ENCODE measurements at regions not wholly inside any gene's neighbourhood (a gene's known extent, or its start where the extent isn't known, plus 50 kb on each side); places are given as distances from the start of the nearest gene placed in this dataset.

DNA sequence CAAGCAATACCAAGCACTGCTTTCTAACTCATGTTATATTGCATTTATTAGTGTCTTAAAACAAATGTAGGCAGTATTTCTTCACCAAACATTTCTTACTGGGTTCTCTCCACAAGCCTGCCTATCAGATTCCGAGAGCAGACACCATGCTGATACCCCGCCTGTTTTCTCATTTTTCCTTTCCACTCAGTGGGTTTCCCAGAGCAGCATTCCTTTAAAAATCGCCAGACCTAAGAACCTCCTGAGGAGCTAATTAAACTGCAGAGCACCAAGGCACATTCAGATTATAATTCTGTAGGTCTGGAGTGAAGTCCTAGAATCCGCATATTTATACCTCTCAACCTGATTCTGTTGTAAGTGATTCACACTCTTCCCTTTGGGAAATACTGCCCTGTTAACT, 405.6 kb downstream of the TNS1 start (continued):
- TF ChIP-seq REST (IDR thresholded peaks at IDR 0.05; ENCODE audit: unreplicated experiment): no peak
- TF ChIP-seq ZNF114 (CRISPR knock-in tag; IDR thresholded peaks at IDR 0.05): no peak
- TF ChIP-seq POLR2AphosphoS5 (IDR thresholded peaks at IDR 0.05; ENCODE audit: low read depth): no peak
- TF ChIP-seq JUNB (IDR thresholded peaks at IDR 0.05; ENCODE audit: unreplicated experiment): no peak
- TF ChIP-seq, protein P1, sequence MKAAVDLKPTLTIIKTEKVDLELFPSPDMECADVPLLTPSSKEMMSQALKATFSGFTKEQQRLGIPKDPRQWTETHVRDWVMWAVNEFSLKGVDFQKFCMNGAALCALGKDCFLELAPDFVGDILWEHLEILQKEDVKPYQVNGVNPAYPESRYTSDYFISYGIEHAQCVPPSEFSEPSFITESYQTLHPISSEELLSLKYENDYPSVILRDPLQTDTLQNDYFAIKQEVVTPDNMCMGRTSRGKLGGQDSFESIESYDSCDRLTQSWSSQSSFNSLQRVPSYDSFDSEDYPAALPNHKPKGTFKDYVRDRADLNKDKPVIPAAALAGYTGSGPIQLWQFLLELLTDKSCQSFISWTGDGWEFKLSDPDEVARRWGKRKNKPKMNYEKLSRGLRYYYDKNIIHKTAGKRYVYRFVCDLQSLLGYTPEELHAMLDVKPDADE (IDR thresholded peaks at IDR 0.05): no peak
- TF ChIP-seq ZNF331 (CRISPR knock-in tag; IDR thresholded peaks at IDR 0.05; ENCODE audit: low read depth): no peak
- TF ChIP-seq, protein P2, sequence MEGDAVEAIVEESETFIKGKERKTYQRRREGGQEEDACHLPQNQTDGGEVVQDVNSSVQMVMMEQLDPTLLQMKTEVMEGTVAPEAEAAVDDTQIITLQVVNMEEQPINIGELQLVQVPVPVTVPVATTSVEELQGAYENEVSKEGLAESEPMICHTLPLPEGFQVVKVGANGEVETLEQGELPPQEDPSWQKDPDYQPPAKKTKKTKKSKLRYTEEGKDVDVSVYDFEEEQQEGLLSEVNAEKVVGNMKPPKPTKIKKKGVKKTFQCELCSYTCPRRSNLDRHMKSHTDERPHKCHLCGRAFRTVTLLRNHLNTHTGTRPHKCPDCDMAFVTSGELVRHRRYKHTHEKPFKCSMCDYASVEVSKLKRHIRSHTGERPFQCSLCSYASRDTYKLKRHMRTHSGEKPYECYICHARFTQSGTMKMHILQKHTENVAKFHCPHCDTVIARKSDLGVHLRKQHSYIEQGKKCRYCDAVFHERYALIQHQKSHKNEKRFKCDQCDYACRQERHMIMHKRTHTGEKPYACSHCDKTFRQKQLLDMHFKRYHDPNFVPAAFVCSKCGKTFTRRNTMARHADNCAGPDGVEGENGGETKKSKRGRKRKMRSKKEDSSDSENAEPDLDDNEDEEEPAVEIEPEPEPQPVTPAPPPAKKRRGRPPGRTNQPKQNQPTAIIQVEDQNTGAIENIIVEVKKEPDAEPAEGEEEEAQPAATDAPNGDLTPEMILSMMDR (conservative IDR thresholded peaks at IDR 0.05; ENCODE audit: low read depth in 2 of 2): no peak
- no peak for TF ChIP-seq CREB1 (CRISPR knock-in tag; IDR thresholded peaks at IDR 0.05; ENCODE audit: low read depth)

DNA sequence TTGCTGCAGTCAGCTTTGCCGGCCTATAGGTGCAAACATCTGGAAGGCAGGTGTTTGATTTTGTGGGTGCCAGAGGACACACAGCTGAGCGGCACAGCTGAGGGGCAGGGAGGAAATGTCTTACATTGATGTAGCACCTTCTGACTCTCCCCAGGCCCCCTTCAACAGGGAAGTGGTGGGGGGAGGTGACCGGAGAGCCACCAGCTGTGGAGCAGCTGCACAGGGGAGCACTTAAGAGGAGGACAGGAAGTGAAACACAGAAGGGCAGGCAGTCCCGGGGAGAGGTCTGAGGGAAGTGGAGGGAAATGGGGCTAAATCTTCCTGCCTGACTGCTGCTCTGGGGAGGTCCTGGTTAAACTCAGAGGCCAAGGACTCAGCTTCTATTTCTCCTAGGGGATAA, 409.1 kb downstream of the TNS1 start:
- DNase-seq (ENCODE audit: low spot score): peak; percentile 11
- no peak overlapping the region for H3K4me3 ChIP-seq
- no peak overlapping the region for H3K27ac ChIP-seq (ENCODE audit: low read depth)
- H3K36me3 Mint-ChIP-seq (ENCODE audit: low read depth): 0 out of 3 replicates have a peak, but pooled peaks cover 4% of the 10 kb centered on the region
- no peaks in the 10 kb centered on the region for H3F3A ChIP-seq (replicated peaks; ENCODE audit: low read depth)
- peaks cover 13% of the 10 kb centered on the region; the same call in 1 of the 2 replicates for H3K4me1 ChIP-seq (ENCODE audit: insufficient read depth)
- peak overlapping the region; percentile 33; the same call in 1 of the 2 replicates for H3K27ac Mint-ChIP-seq
- H3K4me2 ChIP-seq: no peak overlapping the region
- H3K36me3 ChIP-seq (ENCODE audit: insufficient read depth): no peaks in the 10 kb centered on the region
- H3K9me3 Mint-ChIP-seq: peaks cover 8% of the 10 kb centered on the region
- no peaks in the 10 kb centered on the region for H3K79me2 ChIP-seq (replicated peaks; ENCODE audit: insufficient read depth)
- H3K9me2 ChIP-seq (ENCODE audit: insufficient read depth): no peaks in the 10 kb centered on the region
- H3K4me1 Mint-ChIP-seq: peaks cover 36% of the 10 kb centered on the region
- H3K27me3 ChIP-seq (ENCODE audit: insufficient read depth): no peaks in the 10 kb centered on the region
- no peaks in the 10 kb centered on the region for H3K27me3 Mint-ChIP-seq (ENCODE audit: insufficient read depth, low read depth, poor library complexity)
- H2AFZ ChIP-seq: peak overlapping the region; percentile 43; the same call in 1 of the 2 replicates
- peak; percentile 44; the same call in 1 of the 3 replicates for ATAC-seq
- H3K4me3 Mint-ChIP-seq: no peak overlapping the region
- no peaks in the 10 kb centered on the region for H4K20me1 ChIP-seq (replicated peaks; ENCODE audit: insufficient read depth)
- no peak for TF ChIP-seq POLR2AphosphoS5 (IDR thresholded peaks at IDR 0.05; ENCODE audit: low read depth)
- TF ChIP-seq ZNF114 (CRISPR knock-in tag; IDR thresholded peaks at IDR 0.05): no peak
- no peak for TF ChIP-seq CREB1 (CRISPR knock-in tag; IDR thresholded peaks at IDR 0.05; ENCODE audit: low read depth)
- TF ChIP-seq STAT1 (IDR thresholded peaks at IDR 0.05; ENCODE audit: unreplicated experiment): no peak
- no peak for TF ChIP-seq ZNF331 (CRISPR knock-in tag; IDR thresholded peaks at IDR 0.05; ENCODE audit: low read depth)
- no peak for TF ChIP-seq NANOG (IDR thresholded peaks at IDR 0.05; ENCODE audit: borderline replicate concordance)
- no peak for TF ChIP-seq EZH2phosphoT487 (IDR thresholded peaks at IDR 0.05; ENCODE audit: unreplicated experiment)
- TF ChIP-seq, protein P2 (conservative IDR thresholded peaks at IDR 0.05; ENCODE audit: low read depth in 2 of 2): no peak
- TF ChIP-seq, protein P1 (IDR thresholded peaks at IDR 0.05): no peak
